ENCODE measurements at regions not wholly inside any gene's neighbourhood (a gene's known extent, or its start where the extent isn't known, plus 50 kb on each side); places are given as distances from the start of the nearest gene placed in this dataset.

DNA sequence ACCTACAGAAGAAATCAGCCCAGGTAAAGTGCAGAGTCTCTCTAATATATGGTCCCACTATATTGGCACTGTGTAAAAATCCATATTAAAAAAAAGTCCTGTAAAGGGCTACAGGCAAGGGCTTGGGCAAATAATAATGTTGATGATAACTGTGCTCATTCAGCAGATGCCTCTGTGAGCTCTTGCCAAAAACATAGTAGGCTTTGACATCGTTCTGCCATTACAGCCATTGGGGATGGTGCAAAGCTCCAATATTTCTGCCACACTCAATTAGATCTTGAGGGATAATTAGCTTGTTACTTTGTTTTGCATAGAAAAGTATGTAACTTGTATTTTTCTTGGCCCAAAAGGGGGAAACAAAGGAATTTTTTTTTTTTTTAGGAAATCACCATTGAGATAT is 645.5 kb upstream of the FAM241A start:
- no peak overlapping the region for H3K27ac ChIP-seq (ENCODE audit: low read depth in 2 of 2, low read length in 2 of 2)
- H3K36me3 ChIP-seq (ENCODE audit: control insufficient read depth in 2 of 3, insufficient read depth in 3 of 3, low read length in 3 of 3) = no peaks in the 10 kb centered on the region
- no peaks in the 10 kb centered on the region for H3K9me3 ChIP-seq (ENCODE audit: control insufficient read depth in 2 of 3, insufficient read depth in 1 of 3, low read length in 3 of 3)
- intact Hi-C loops (cut with DNase I) = no loop called here
- TF ChIP-seq, protein P1, sequence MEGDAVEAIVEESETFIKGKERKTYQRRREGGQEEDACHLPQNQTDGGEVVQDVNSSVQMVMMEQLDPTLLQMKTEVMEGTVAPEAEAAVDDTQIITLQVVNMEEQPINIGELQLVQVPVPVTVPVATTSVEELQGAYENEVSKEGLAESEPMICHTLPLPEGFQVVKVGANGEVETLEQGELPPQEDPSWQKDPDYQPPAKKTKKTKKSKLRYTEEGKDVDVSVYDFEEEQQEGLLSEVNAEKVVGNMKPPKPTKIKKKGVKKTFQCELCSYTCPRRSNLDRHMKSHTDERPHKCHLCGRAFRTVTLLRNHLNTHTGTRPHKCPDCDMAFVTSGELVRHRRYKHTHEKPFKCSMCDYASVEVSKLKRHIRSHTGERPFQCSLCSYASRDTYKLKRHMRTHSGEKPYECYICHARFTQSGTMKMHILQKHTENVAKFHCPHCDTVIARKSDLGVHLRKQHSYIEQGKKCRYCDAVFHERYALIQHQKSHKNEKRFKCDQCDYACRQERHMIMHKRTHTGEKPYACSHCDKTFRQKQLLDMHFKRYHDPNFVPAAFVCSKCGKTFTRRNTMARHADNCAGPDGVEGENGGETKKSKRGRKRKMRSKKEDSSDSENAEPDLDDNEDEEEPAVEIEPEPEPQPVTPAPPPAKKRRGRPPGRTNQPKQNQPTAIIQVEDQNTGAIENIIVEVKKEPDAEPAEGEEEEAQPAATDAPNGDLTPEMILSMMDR (IDR thresholded peaks at IDR 0.05; ENCODE audit: borderline replicate concordance, extremely low read depth, insufficient read depth) = no peak
- no peaks in the 10 kb centered on the region for H3K27me3 ChIP-seq (ENCODE audit: control insufficient read depth, insufficient read depth, low read length)
- DNase-seq = no peak
- H3K4me1 ChIP-seq (ENCODE audit: control insufficient read depth in 2 of 3, insufficient read depth in 2 of 3, low read depth in 1 of 3, low read length in 3 of 3) = no peaks in the 10 kb centered on the region
- no peak overlapping the region for H3K4me3 ChIP-seq (ENCODE audit: low read length in 3 of 3)
- FAIRE-seq = no peak
- H3K9ac ChIP-seq (ENCODE audit: low read length in 3 of 3) = no peak overlapping the region

DNA sequence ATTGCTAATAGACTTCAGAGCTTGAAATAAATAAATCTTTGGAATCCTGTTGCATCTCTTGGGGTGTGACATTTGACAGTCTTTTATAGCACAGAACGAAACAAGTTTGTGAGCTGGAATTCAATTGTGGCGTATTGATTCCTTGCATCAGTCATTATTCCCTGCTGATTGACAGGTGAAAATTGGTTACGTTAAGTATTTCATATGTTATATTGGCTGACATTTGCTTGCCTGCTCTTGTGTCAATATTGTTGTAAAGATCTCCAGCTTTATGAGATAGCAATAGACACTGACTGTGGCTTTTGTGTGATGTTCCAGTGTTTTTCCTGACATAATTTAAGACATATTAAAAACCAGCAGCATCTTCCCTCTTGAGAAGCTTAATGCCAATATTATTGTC is 644.4 kb upstream of the FAM241A start:
- FAIRE-seq = no peak

DNA sequence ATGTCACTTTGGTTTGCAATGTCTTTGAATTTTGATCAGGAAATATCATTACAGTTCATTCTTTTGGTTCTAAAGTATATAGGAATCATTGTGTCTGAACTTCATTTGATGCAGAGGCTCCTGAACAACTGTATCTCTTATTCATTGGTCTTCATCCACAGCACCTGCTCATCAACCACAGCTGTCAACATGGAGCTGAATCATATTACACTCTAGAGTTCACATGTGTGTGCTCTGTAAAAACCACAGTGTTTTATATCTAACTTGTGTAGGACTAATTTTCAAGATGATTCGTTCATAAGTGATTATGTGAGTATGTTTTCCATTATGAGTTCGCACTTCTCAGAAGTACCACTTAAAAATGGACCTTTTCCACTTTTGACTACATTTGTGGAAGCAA is 643.3 kb upstream of the FAM241A start:
- intact Hi-C loops (cut with DNase I) = no loop called here
- FAIRE-seq (no peak), DNase-seq (no peak)
- TF ChIP-seq, protein P1 (IDR thresholded peaks at IDR 0.05; ENCODE audit: borderline replicate concordance, extremely low read depth, insufficient read depth) = no peak
- Histone ChIP-seq H3K4me1 (ENCODE audit: control insufficient read depth in 2 of 3, insufficient read depth in 2 of 3, low read depth in 1 of 3, low read length in 3 of 3) (no peaks in the 10 kb centered on the region), H3K9me3 (ENCODE audit: control insufficient read depth in 2 of 3, insufficient read depth in 1 of 3, low read length in 3 of 3) (no peaks in the 10 kb centered on the region), H3K27ac (ENCODE audit: low read depth in 2 of 2, low read length in 2 of 2) (no peak overlapping the region), H3K36me3 (ENCODE audit: control insufficient read depth in 2 of 3, insufficient read depth in 3 of 3, low read length in 3 of 3) (no peaks in the 10 kb centered on the region), H3K27me3 (ENCODE audit: control insufficient read depth, insufficient read depth, low read length) (no peaks in the 10 kb centered on the region), H3K4me3 (ENCODE audit: low read length in 3 of 3) (no peak overlapping the region), H3K9ac (ENCODE audit: low read length in 3 of 3) (no peak overlapping the region)

More for the DNA sequence above, 644.4 kb upstream of the FAM241A start:
- Histone ChIP-seq H3K9ac (ENCODE audit: low read length in 3 of 3) (no peak overlapping the region), H3K27ac (ENCODE audit: low read depth in 2 of 2, low read length in 2 of 2) (no peak overlapping the region), H3K4me1 (ENCODE audit: control insufficient read depth in 2 of 3, insufficient read depth in 2 of 3, low read depth in 1 of 3, low read length in 3 of 3) (no peaks in the 10 kb centered on the region), H3K36me3 (ENCODE audit: control insufficient read depth in 2 of 3, insufficient read depth in 3 of 3, low read length in 3 of 3) (no peaks in the 10 kb centered on the region), H3K27me3 (ENCODE audit: control insufficient read depth, insufficient read depth, low read length) (no peaks in the 10 kb centered on the region), H3K4me3 (ENCODE audit: low read length in 3 of 3) (no peak overlapping the region), H3K9me3 (ENCODE audit: control insufficient read depth in 2 of 3, insufficient read depth in 1 of 3, low read length in 3 of 3) (no peaks in the 10 kb centered on the region)
- TF ChIP-seq, protein P1 (IDR thresholded peaks at IDR 0.05; ENCODE audit: borderline replicate concordance, extremely low read depth, insufficient read depth) = no peak
- intact Hi-C loops (cut with DNase I) = no loop called here
- no peak for DNase-seq

DNA sequence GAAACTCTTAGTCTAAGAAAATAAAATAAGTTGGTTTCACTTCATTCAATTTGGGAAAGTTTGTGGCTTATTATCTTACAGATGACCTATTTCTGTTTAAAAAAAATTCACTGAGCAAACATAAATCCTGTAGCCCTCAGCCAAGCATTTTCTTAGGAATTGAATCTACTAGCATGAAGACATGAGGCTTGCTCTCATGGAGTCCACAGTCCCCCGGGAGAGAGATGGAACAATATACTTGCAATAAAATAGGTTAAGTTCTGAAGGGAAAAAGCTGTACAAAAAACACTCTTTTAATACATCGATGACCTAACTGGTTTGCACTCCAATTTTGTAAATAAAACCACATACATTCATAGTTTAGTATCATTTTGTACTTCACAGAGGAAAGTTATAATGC is 642.6 kb upstream of the FAM241A start:
- TF ChIP-seq, protein P1 (IDR thresholded peaks at IDR 0.05; ENCODE audit: borderline replicate concordance, extremely low read depth, insufficient read depth) = no peak
- no peaks in the 10 kb centered on the region for H3K27me3 ChIP-seq (ENCODE audit: control insufficient read depth, insufficient read depth, low read length)
- no peak for FAIRE-seq

More for the DNA sequence above, 642.6 kb upstream of the FAM241A start:
- H3K27ac ChIP-seq (ENCODE audit: low read depth in 2 of 2, low read length in 2 of 2) = no peak overlapping the region
- H3K4me3 ChIP-seq (ENCODE audit: low read length in 3 of 3) = no peak overlapping the region
- H3K9me3 ChIP-seq (ENCODE audit: control insufficient read depth in 2 of 3, insufficient read depth in 1 of 3, low read length in 3 of 3) = no peaks in the 10 kb centered on the region
- H3K9ac ChIP-seq (ENCODE audit: low read length in 3 of 3) = no peak overlapping the region
- H3K36me3 ChIP-seq (ENCODE audit: control insufficient read depth in 2 of 3, insufficient read depth in 3 of 3, low read length in 3 of 3) = no peaks in the 10 kb centered on the region
- no peaks in the 10 kb centered on the region for H3K4me1 ChIP-seq (ENCODE audit: control insufficient read depth in 2 of 3, insufficient read depth in 2 of 3, low read depth in 1 of 3, low read length in 3 of 3)
- intact Hi-C loops (cut with DNase I) = no loop called here
- DNase-seq = no peak
